ENCODE measurements at regions not wholly inside any gene's neighbourhood (a gene's known extent, or its start where the extent isn't known, plus 50 kb on each side); places are given as distances from the start of the nearest gene placed in this dataset.
A peak's percentile ranks its signal among the peaks of the same experiment; 100 is the strongest.

DNA sequence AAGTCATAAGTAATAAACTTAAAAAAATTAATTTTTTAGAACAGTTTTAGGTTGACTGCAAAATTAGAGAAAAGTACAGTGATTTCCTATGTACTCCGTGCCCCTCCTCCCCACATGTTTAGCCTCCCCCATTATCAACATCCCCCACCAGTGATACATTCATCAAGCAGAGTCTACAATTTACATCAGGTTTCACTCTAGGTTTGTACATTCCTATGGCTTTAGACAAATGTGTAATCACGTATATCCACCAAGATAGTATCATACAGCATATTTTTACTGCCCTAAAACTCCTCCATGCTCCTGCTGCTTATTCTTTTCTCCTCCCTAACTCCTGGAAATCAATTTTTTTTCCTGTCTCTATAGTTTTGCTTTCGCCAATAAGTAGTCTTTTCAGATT, 438.7 kb downstream of the LRFN5 start:
- Histone ChIP-seq H4K20me1 (ENCODE audit: insufficient read depth, low read length) (no peaks in the 10 kb centered on the region), H3K56ac (ENCODE audit: extremely low read depth, insufficient read depth, low read length) (no peak overlapping the region), H3K9me1 (ENCODE audit: insufficient read depth, low read length) (no peaks in the 10 kb centered on the region), H2BK15ac (ENCODE audit: low read depth, low read length) (no peak overlapping the region), H4K91ac (ENCODE audit: insufficient read depth, low read depth, low read length) (no peak overlapping the region), H3K4me1 (ENCODE audit: control insufficient read depth, insufficient read depth, low read length) (no peaks in the 10 kb centered on the region), H2AK9ac (replicated peaks; ENCODE audit: low read depth, low read length, poor library complexity) (no peak overlapping the region), H4K8ac (ENCODE audit: low read depth in 2 of 2, low read length in 2 of 2) (no peak overlapping the region), H2BK120ac (ENCODE audit: low read depth, low read length) (no peak overlapping the region), H3K18ac (ENCODE audit: low read depth, low read length) (no peak overlapping the region), H2AK5ac (ENCODE audit: low read depth, low read length) (no peak overlapping the region), H3K4me3 (ENCODE audit: insufficient read depth, low read depth, low read length) (no peak overlapping the region), H3K14ac (replicated peaks; ENCODE audit: low read depth, low read length) (no peak overlapping the region), H3K4ac (ENCODE audit: low read depth, low read length) (no peak overlapping the region), H4K5ac (ENCODE audit: low read depth, low read length) (no peak overlapping the region), H3K4me2 (ENCODE audit: low read depth, low read length) (no peak overlapping the region), H2BK5ac (ENCODE audit: low read depth, low read length, poor library complexity, severe bottlenecking) (no peak overlapping the region), H3K9me3 (ENCODE audit: control insufficient read depth, insufficient read depth, low read length) (no peaks in the 10 kb centered on the region), H3K36me3 (ENCODE audit: control insufficient read depth, insufficient read depth, low read length) (no peaks in the 10 kb centered on the region), H3K27ac (ENCODE audit: insufficient read depth, low read length) (no peak overlapping the region), H2AFZ (replicated peaks; ENCODE audit: low read length, poor library complexity) (no peak overlapping the region), H3K23ac (ENCODE audit: low read depth, low read length) (no peak overlapping the region), H3K79me1 (ENCODE audit: low read depth in 1 of 2, low read length in 2 of 2) (no peaks in the 10 kb centered on the region), H3K27me3 (ENCODE audit: control insufficient read depth, insufficient read depth, low read length) (no peaks in the 10 kb centered on the region), H2BK20ac (ENCODE audit: low read depth, low read length) (no peak overlapping the region), H3K9ac (ENCODE audit: low read depth, low read length) (no peak overlapping the region)
- in situ Hi-C loops (cut with MboI; ENCODE audit: low sequenced_read_pairs), result no loop called here
- peak; percentile 4 for DNase-seq
- dilution Hi-C loops (cut with HindIII; ENCODE audit: low sequenced_read_pairs, unreplicated experiment), result no loop called here
- intact Hi-C loops (cut with micrococcal nuclease), result no loop called here
- CTCF ChIA-PET, result no interaction called here
- POLR2A ChIA-PET (ENCODE audit: unreplicated experiment), result no interaction called here
- no TSS peak for BruUV-seq (replicated peaks)
- no peak for TF ChIP-seq RAD21 (IDR thresholded peaks at IDR 0.05; ENCODE audit: low read length)
- TF ChIP-seq BHLHE40 (IDR thresholded peaks at IDR 0.05; ENCODE audit: low read depth, low read length), result no peak
- TF ChIP-seq SMC3 (IDR thresholded peaks at IDR 0.05; ENCODE audit: low read depth, low read length), result no peak
- no peak for TF ChIP-seq USF2 (IDR thresholded peaks at IDR 0.05; ENCODE audit: low read depth, low read length)
- no peak for TF ChIP-seq CEBPB (IDR thresholded peaks at IDR 0.05; ENCODE audit: low read depth, low read length)
- no CpG with 5 or more reads among the region's 3 CpGs for WGBS, 2 experiments (ENCODE audit: extremely low coverage in 2 of 2, insufficient read length in 1 of 2)
- ATAC-seq (ENCODE audit: low read depth), result no peak
